GM10266 (cell line): ENCODE measurements at regions not wholly inside any gene's neighbourhood (a gene's known extent, or its start where the extent isn't known, plus 50 kb on each side); places are given as distances from the start of the nearest gene placed in this dataset.
"Not testable (repeated sequence)": the region's sequence is repeated elsewhere in the genome, so short reads cannot be mapped to it uniquely, and the experiment has no call there.

ENCODE experiments used
- DNase-seq: peaks from one replicate; pipeline ENCODE4 v3.0.0; 2012; ENCODE audit errors: extremely low spot score
- TF ChIP-seq, protein P1 (sequence below): IDR thresholded peaks from 2 replicates; pipeline ENCODE4 v1.5.1; 2012; ENCODE audit warnings: mild to moderate bottlenecking, low read depth; ENCODE audit not compliant: control insufficient read depth, insufficient read depth; ENCODE audit errors: missing control alignments

DNA sequence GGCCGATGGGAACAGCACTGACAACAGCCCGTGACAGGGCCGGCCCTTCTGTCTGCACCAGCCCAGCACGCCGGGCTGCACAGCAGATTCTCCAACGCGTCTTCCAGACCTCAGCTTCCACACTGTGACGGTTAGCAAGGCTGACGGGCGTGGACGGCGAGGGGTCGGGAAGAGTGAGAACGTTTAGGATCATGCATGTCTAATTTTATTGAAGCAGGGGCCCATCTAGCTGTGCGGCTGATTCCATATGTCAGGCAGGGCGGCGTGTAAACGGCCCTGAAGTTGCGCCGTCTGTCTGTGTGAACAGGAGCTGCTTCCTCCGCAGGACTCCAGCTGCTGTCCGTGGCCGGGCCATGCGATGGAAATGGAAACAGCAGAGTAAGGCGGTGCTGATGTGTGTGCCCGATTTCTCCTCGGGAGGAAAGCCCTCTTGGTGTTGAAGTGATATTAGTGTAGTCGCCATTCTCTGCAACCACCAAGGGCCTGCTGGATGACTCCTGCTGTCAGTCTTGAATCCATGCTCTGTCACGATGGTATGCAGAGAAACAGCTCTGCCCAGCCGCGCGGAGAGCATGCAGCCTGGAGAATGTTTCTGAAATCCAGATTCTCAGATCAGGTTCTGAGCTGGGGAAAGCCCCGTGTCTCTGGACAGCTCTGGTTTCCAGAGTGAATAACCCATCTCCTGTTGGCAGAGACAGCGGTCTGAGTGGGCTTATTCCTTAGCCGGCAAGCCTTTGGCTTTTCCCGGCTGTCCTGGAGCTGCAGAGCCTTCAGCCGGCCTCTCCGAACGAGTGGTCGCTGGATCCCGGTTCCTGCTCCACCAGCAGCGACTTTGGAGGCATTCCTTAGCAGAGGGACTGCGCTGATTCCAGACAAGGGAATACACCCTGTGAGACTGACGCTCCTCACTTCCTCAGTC is 158.1 kb upstream of the UBE3A start:
- TF ChIP-seq, protein P1, sequence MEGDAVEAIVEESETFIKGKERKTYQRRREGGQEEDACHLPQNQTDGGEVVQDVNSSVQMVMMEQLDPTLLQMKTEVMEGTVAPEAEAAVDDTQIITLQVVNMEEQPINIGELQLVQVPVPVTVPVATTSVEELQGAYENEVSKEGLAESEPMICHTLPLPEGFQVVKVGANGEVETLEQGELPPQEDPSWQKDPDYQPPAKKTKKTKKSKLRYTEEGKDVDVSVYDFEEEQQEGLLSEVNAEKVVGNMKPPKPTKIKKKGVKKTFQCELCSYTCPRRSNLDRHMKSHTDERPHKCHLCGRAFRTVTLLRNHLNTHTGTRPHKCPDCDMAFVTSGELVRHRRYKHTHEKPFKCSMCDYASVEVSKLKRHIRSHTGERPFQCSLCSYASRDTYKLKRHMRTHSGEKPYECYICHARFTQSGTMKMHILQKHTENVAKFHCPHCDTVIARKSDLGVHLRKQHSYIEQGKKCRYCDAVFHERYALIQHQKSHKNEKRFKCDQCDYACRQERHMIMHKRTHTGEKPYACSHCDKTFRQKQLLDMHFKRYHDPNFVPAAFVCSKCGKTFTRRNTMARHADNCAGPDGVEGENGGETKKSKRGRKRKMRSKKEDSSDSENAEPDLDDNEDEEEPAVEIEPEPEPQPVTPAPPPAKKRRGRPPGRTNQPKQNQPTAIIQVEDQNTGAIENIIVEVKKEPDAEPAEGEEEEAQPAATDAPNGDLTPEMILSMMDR = no peak
- DNase-seq = no peak

DNA sequence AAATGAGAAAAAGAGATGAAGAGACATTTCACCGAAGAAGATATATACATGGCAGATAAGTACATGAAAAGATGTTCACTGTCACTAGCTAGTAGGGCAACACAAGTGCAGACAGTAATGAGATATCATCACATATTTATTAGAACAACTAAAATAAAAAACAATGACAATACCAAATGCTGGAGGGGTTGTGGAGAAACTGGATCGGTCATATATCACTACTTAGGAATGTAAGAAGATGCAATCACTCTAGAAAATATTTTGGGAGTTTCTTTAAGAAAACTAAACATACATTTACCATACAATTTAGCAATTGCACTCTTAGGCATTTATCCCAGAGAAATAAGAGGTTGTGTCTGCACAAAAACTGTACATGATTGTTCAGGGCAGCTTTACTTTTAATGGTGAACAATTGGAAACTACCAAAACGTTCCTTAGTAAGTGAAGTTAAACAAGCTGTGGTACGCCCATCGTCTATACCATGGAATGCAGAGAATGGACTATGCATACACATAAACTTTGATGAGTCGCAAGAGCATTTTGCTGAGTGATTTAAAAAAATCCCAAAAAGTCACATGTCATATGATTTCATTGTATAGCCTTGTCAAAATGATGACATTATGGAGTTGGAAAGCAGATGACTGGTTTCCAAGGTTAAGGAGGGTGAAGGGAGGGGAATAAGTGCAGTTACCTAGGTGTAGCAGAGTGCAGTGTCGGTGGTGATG is 149.0 kb upstream of the UBE3A start:
- TF ChIP-seq, protein P1 = no peak
- no peak for DNase-seq

DNA sequence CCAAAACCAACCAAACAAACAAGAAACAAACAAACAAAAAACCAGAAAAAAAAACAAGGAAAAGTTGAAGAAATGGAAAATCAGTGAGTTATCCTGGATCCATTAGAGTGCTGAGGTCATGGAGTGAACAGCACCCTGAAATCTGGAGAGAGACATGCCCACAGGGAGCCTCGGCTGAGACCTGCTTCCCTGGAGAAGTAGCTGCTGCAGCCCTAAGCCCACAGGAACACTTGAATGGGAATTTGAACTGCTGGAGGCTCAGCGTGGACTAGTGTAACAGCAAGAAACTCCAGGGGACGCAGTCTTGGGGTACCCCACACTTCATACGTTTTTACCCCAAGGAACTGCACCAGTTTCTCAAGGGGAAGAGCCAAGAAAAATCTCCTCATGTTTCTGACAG is 144.1 kb upstream of the UBE3A start:
- no peak for DNase-seq
- TF ChIP-seq, protein P1 = no peak

DNA sequence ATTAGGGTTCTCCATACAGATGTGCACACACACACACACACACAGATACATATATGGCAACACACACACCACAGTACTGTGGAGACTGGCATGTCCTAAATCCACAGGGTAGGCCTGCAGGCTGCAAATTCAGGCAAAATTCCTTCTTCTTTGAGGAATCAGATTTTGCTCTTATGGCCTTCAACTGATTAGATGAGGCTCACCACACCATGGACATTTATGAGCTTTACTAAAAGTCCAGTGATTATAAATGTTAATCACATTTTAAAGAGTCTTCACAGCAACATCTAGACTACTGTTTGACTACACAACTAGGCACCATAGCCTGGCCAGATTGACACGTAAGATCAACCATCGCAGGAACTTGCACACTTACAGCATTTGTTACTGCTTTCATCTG is 140.3 kb upstream of the UBE3A start:
- DNase-seq = no peak
- TF ChIP-seq, protein P1 = no peak

DNA sequence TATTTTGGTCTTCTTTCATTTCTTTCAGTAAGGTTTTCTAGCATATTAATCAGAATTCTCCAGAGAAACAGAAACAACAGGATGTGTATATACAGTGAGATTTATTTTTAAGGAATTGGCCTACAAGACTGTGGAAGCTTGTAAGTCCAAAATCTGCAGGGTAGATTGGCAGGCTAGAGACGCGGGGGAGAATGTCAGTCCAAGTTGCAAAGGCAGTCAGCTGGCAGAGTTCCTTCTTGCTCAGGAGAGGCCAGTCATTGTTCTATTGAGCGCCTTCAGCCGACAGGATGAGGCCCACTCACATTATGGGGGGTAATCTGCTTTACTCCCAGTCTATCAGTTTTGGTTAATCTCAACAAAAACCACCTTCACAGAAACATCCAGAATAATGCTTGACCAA is 133.4 kb upstream of the UBE3A start:
- DNase-seq = no peak
- TF ChIP-seq, protein P1 = no peak

DNA sequence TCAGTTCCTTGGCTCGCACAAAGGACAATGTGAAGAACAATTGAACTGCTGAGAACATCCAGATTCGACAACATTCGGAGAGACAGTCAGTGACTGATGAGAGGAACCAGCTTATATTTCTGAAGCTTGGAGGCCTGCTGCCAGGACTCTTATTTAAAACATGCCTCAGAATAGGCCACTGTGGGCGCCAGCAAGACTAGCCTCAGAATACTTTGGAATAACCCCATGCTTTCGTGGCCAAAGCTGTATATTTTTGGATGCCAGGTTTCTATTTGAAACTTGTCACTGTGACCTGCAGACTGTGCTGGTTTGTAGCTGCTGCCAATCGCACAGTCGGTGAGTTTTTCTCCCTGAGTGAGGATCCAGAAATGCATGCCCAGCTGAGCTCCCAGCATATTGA is 129.9 kb upstream of the UBE3A start:
- TF ChIP-seq, protein P1 = no peak
- no peak for DNase-seq

DNA sequence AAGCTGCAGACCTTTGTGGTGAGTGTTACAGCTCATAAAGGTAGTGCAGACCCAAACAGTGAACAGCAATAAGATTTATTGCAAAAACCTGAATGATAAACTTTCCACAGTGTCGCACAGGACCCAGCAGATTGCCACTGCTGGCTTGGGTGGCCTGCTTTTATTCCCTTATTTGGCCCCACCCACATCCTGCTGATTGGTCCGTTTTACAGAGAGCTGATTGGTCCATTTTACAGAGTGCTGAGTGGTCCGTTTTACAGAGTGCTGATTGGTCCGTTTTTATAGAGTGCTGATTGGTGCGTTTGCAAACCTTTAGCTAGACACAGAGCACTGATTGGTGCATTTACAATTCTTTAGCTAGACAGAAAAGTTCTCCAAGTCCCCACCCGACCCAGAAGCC is 127.7 kb upstream of the UBE3A start:
- DNase-seq = not testable (repeated sequence)
